HCT116 (cell line): ENCODE measurements at regions not wholly inside any gene's neighbourhood (a gene's known extent, or its start where the extent isn't known, plus 50 kb on each side); places are given as distances from the start of the nearest gene placed in this dataset.

Source experiments
- ATAC-seq: fragments of 200-7000 bp; cut with Tn5 transposase; 2 replicates; pipeline ENCODE4 v1.9.1; 2020; ENCODE audit warnings: mild to moderate bottlenecking, moderate library complexity
- BruUV-seq: library from RNA; stranded (reverse); fragments of 400-500 nt; replicated peaks from 2 replicates; lab custom pipeline; 2021; lab: Mats Ljungman, UMichigan
- CTCF ChIA-PET: fragments of 300-600 bp; sonication (Branson Sonifier 250); formaldehyde crosslinking; loops from one replicate; lab custom pipeline; 2021; ENCODE audit warnings: antibody characterized with exemption; lab: Charles Lee
- POLR2A ChIA-PET: fragments of 300-600, 350-600 bp; sonication (Branson Sonifier 250); formaldehyde crosslinking; loops from one replicate; lab custom pipeline; 2021; ENCODE audit warnings: antibody characterized with exemption; lab: Charles Lee
- RAD21 ChIA-PET, 2 experiments: fragments of 300-600 bp; sonication (Branson Sonifier 250); formaldehyde crosslinking; loops; one replicate each; lab custom pipeline; 2023; ENCODE audit warnings: low total read pairs in 2 of 2; ENCODE audit not compliant: uncharacterized antibody in 2 of 2, unreplicated experiment in 2 of 2, low non-redundant PET in 1 of 2; lab: Charles Lee
- DNase-seq: peaks from one replicate; pipeline ENCODE4 v3.0.0-alpha.2; 2010; ENCODE audit warnings: low read depth, low spot score
- H2AFZ ChIP-seq: fragments of 200-600 bp; shearing (Covaris generic), sonication (generic); 2 replicates; pipeline ENCODE4 v1.6.1; 2017; ENCODE audit warnings: low read depth, mixed run types, mixed read lengths, antibody characterized with exemption, low read length; ENCODE audit not compliant: poor library complexity, severe bottlenecking
- H3K27ac ChIP-seq: 2 replicates; pipeline ENCODE4 v1.5.1; 2012; ENCODE audit warnings: low read depth, low read length
- H3K27me3 ChIP-seq: fragments of 200-600 bp; sonication (generic); 2 replicates; pipeline ENCODE4 v1.6.1; 2016; ENCODE audit warnings: mixed run types, low read length, mixed read lengths; ENCODE audit not compliant: insufficient read depth
- H3K36me3 ChIP-seq, 2 experiments: fragments of 200-500 bp in 1 of 2; fragments of 200-600 bp in 1 of 2; sonication (Bioruptor generic) in 1 of 2; sonication (generic) in 1 of 2; 2 replicates each; pipeline versions ENCODE4 v1.5.1 to v1.6.1; 2014 to 2016; ENCODE audit warnings: low read length in 2 of 2, inconsistent platforms in 1 of 2, mixed read lengths in 1 of 2, mixed run types in 1 of 2; ENCODE audit not compliant: insufficient read depth in 2 of 2, control insufficient read depth in 1 of 2
- H3K4me1 ChIP-seq, 2 experiments: fragments of 200-600 bp in 1 of 2; sonication (generic) in 1 of 2; 2 replicates each; pipeline versions ENCODE4 v1.5.1 to v1.6.1; 2012 to 2017; ENCODE audit warnings: low read length in 2 of 2, inconsistent platforms in 1 of 2, mild to moderate bottlenecking in 1 of 2, mixed read lengths in 1 of 2, mixed run types in 1 of 2, moderate library complexity in 1 of 2; ENCODE audit not compliant: insufficient read depth in 2 of 2, control insufficient read depth in 1 of 2
- H3K4me2 ChIP-seq: fragments of 200-600 bp; sonication (generic); 2 replicates; pipeline ENCODE4 v1.6.1; 2017; ENCODE audit warnings: mixed run types, low read length, mixed read lengths
- H3K4me3 ChIP-seq, 2 experiments: fragments of 200-600 bp in 1 of 2; sonication (generic) in 1 of 2; replicated peaks in 1 of 2; 2 replicates each; pipeline ENCODE4 v1.5.1; 2011 to 2016; ENCODE audit warnings: low read length in 2 of 2, control low read depth in 1 of 2, low read depth in 1 of 2, mild to moderate bottlenecking in 1 of 2, mixed read lengths in 1 of 2, mixed run types in 1 of 2
- H3K79me2 ChIP-seq: fragments of 200-600 bp; sonication (generic); 2 replicates; pipeline ENCODE4 v1.6.1; 2017; ENCODE audit warnings: mild to moderate bottlenecking, mixed run types, low read length, moderate library complexity, mixed read lengths; ENCODE audit not compliant: insufficient read depth
- H3K9ac ChIP-seq: fragments of 200-600 bp; sonication (generic); 2 replicates; pipeline ENCODE4 v1.6.1; 2016; ENCODE audit warnings: low read length, mixed read lengths
- H3K9me2 ChIP-seq: fragments of 200-600 bp; sonication (generic), shearing (Covaris generic); 2 replicates; pipeline ENCODE4 v1.6.1; 2017; ENCODE audit warnings: mixed run types, mild to moderate bottlenecking, moderate library complexity; ENCODE audit not compliant: insufficient read depth
- H3K9me3 ChIP-seq, 2 experiments: fragments of 200-500 bp in 1 of 2; fragments of 200-600 bp in 1 of 2; sonication (Bioruptor generic) in 1 of 2; sonication (generic) in 1 of 2; 2 replicates each; pipeline ENCODE4 v1.6.1; 2014 to 2017; ENCODE audit warnings: low read length in 2 of 2, mixed read lengths in 2 of 2, inconsistent platforms in 1 of 2, low read depth in 1 of 2, mild to moderate bottlenecking in 1 of 2, mixed run types in 1 of 2, moderate library complexity in 1 of 2; ENCODE audit not compliant: control insufficient read depth in 1 of 2, insufficient read depth in 1 of 2
- H4K20me1 ChIP-seq: fragments of 200-600 bp; sonication (generic), shearing (Covaris generic); 2 replicates; pipeline ENCODE4 v1.6.1; 2017; ENCODE audit warnings: mixed run types, mild to moderate bottlenecking, moderate library complexity; ENCODE audit not compliant: insufficient read depth
- CBX3 ChIP-seq: IDR thresholded peaks from 2 replicates; pipeline ENCODE4 v1.6.1; 2012; ENCODE audit warnings: low read depth
- ELF1 ChIP-seq: IDR thresholded peaks from 2 replicates; pipeline ENCODE4 v1.6.1; 2012; ENCODE audit warnings: low read depth, borderline replicate concordance
- EZH2 ChIP-seq: fragments of 200-600 bp; sonication (generic); IDR thresholded peaks from 2 replicates; pipeline ENCODE4 v1.6.1; 2017; ENCODE audit warnings: antibody characterized with exemption, mixed run types
- JUND ChIP-seq: IDR thresholded peaks from 2 replicates; pipeline ENCODE4 v1.6.1; 2012
- POLR2AphosphoS5 ChIP-seq: IDR thresholded peaks from 2 replicates; pipeline ENCODE4 v1.6.1; 2011; ENCODE audit warnings: mild to moderate bottlenecking, low read depth, low read length, moderate library complexity
- TCF7L2 ChIP-seq: IDR thresholded peaks from 2 replicates; pipeline ENCODE4 v1.7.0; 2011; ENCODE audit warnings: borderline replicate concordance, inconsistent platforms; ENCODE audit not compliant: insufficient read depth, insufficient read length; ENCODE audit errors: extremely low read depth
- ZNF274 ChIP-seq: fragments of 200-500 bp; sonication (Bioruptor generic); IDR thresholded peaks from 2 replicates; pipeline ENCODE4 v1.6.1; 2014; ENCODE audit warnings: mild to moderate bottlenecking, low read depth, low read length, inconsistent platforms
- intact Hi-C: fragments of 100-400 bp; cut with micrococcal nuclease; formaldehyde crosslinking; loops from 2 replicates; pipeline ENCODE4 v1.10.0; 2022
- TF ChIP-seq, protein P1 (sequence below): IDR thresholded peaks from 2 replicates; pipeline ENCODE4 v1.6.1; 2012
- TF ChIP-seq, protein P2 (sequence below): IDR thresholded peaks from 2 replicates; pipeline ENCODE4 v1.6.1; 2011; ENCODE audit warnings: mild to moderate bottlenecking, low read length, moderate library complexity; ENCODE audit not compliant: insufficient replicate concordance; ENCODE audit errors: extremely low read depth

DNA sequence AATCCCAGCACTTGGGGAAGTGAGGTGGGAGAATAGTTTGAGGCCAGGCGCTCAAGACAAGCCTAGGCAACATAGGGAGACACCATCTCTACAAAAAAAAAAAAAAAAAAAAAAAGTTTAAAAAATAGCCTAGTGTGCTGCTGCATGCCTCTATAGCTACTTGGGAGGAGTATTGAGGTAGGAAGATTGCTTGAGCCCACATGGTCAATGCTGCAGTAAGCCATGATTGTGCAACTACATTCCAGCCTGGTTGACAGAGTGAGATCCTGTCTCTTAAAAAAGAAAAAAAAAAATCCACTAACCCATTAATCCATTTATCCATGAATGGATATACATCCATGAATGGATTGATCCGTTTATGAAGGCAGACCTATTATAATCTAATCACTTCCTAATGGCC is 1064.6 kb upstream of the EYS start:
- H3K4me2 ChIP-seq: no peak overlapping the region
- ATAC-seq (no peak), DNase-seq (no peak)
- no TSS peak for BruUV-seq
- ChIA-PET RAD21 (no interaction called here), POLR2A (no interaction called here), CTCF (no interaction called here)
- no peaks in the 10 kb centered on the region for H3K27me3 ChIP-seq
- H2AFZ ChIP-seq: no peak overlapping the region
- no peaks in the 10 kb centered on the region for H4K20me1 ChIP-seq
- no peak overlapping the region for H3K9ac ChIP-seq
- intact Hi-C loops: no loop called here
- H3K27ac ChIP-seq: no peak overlapping the region
- H3K9me3 ChIP-seq: peaks cover 11 to 13% of the 10 kb centered on the region in 2 experiments; a peak in 3 of 4 replicates
- TF ChIP-seq, protein P1, sequence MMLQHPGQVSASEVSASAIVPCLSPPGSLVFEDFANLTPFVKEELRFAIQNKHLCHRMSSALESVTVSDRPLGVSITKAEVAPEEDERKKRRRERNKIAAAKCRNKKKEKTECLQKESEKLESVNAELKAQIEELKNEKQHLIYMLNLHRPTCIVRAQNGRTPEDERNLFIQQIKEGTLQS: no peak
- no peak for TF ChIP-seq EZH2
- no peak for TF ChIP-seq ZNF274
- no peak for TF ChIP-seq POLR2AphosphoS5
- no peak for TF ChIP-seq ELF1
- no peak for TF ChIP-seq JUND
- TF ChIP-seq, protein P2, sequence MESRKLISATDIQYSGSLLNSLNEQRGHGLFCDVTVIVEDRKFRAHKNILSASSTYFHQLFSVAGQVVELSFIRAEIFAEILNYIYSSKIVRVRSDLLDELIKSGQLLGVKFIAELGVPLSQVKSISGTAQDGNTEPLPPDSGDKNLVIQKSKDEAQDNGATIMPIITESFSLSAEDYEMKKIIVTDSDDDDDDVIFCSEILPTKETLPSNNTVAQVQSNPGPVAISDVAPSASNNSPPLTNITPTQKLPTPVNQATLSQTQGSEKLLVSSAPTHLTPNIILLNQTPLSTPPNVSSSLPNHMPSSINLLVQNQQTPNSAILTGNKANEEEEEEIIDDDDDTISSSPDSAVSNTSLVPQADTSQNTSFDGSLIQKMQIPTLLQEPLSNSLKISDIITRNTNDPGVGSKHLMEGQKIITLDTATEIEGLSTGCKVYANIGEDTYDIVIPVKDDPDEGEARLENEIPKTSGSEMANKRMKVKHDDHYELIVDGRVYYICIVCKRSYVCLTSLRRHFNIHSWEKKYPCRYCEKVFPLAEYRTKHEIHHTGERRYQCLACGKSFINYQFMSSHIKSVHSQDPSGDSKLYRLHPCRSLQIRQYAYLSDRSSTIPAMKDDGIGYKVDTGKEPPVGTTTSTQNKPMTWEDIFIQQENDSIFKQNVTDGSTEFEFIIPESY: no peak
- no peak for TF ChIP-seq CBX3
- no peak for TF ChIP-seq TCF7L2
- no peaks in the 10 kb centered on the region for H3K9me2 ChIP-seq
- H3K4me1 ChIP-seq: no peaks in the 10 kb centered on the region
- H3K36me3 ChIP-seq: no peaks in the 10 kb centered on the region
- no peaks in the 10 kb centered on the region for H3K79me2 ChIP-seq
- no peak overlapping the region for H3K4me3 ChIP-seq
